EL (cell line): ENCODE measurements at regions not wholly inside any gene's neighbourhood (a gene's known extent, or its start where the extent isn't known, plus 50 kb on each side); places are given as distances from the start of the nearest gene placed in this dataset.
"Not testable (repeated sequence)": the region's sequence is repeated elsewhere in the genome, so short reads cannot be mapped to it uniquely, and the experiment has no call there.

ENCODE experiments used
- DNase-seq: peaks from one replicate; pipeline ENCODE4 v3.0.0-alpha.2; 2016

- DNase-seq: no peak
Observed at GRCh38 chr16:22660441-22661160, 149.9 kb downstream of the NPIPB5 start.

- no peak for DNase-seq
Observed at GRCh38 chr16:22661161-22661647, 150.5 kb downstream of the NPIPB5 start.

- not testable (repeated sequence) for DNase-seq
Observed at GRCh38 chr16:22662958-22663357, 151.0 kb upstream of the HS3ST2 start.

GRCh38 chr16:22663389-22664064 is 150.4 kb upstream of the HS3ST2 start:
- DNase-seq: no peak

GRCh38 chr16:22664132-22664531 is 149.8 kb upstream of the HS3ST2 start:
- no peak for DNase-seq

GRCh38 chr16:22664561-22664997 is 149.4 kb upstream of the HS3ST2 start:
- no peak for DNase-seq

- DNase-seq: no peak
Observed at GRCh38 chr16:22665048-22665797, 148.7 kb upstream of the HS3ST2 start.

GRCh38 chr16:22665803-22666202 is 148.2 kb upstream of the HS3ST2 start:
- DNase-seq: no peak

- DNase-seq: no peak
Observed at GRCh38 chr16:22668318-22668717, 145.6 kb upstream of the HS3ST2 start.

- DNase-seq: no peak
Observed at GRCh38 chr16:22670044-22670536, 143.9 kb upstream of the HS3ST2 start.

GRCh38 chr16:22670551-22671041 is 143.4 kb upstream of the HS3ST2 start:
- DNase-seq: no peak

- DNase-seq: no peak
Observed at GRCh38 chr16:22671301-22672076, 142.5 kb upstream of the HS3ST2 start.

GRCh38 chr16:22672830-22673210 is 141.1 kb upstream of the HS3ST2 start:
- DNase-seq: no peak

- no peak for DNase-seq
Observed at GRCh38 chr16:22673421-22673831, 140.5 kb upstream of the HS3ST2 start.

GRCh38 chr16:22674832-22675191 is 139.2 kb upstream of the HS3ST2 start:
- no peak for DNase-seq

- DNase-seq: no peak
Observed at GRCh38 chr16:22675745-22676540, 138.0 kb upstream of the HS3ST2 start.

GRCh38 chr16:22677024-22677830 is 136.7 kb upstream of the HS3ST2 start:
- DNase-seq: no peak

GRCh38 chr16:22678311-22678710 is 135.7 kb upstream of the HS3ST2 start:
- no peak for DNase-seq

GRCh38 chr16:22681554-22682291 is 132.2 kb upstream of the HS3ST2 start:
- no peak for DNase-seq

GRCh38 chr16:22683258-22683657 is 130.7 kb upstream of the HS3ST2 start:
- DNase-seq: no peak
